PC-9 (cell line): ENCODE measurements at regions not wholly inside any gene's neighbourhood (a gene's known extent, or its start where the extent isn't known, plus 50 kb on each side); places are given as distances from the start of the nearest gene placed in this dataset.

ENCODE experiments used
- BruUV-seq: library from RNA; stranded (reverse); fragments of 400-500 nt; replicated peaks from 2 replicates; lab custom pipeline; 2021; lab: Mats Ljungman, UMichigan
- CTCF ChIA-PET: fragments of 300-600 bp; sonication (Branson Sonifier 250); formaldehyde crosslinking; loops from one replicate; lab custom pipeline; 2022; ENCODE audit warnings: antibody characterized with exemption; lab: Charles Lee
- POLR2A ChIA-PET: fragments of 300-600 bp; sonication (Branson Sonifier 250); formaldehyde crosslinking; loops from one replicate; lab custom pipeline; 2022; ENCODE audit warnings: antibody characterized with exemption; ENCODE audit not compliant: unreplicated experiment; lab: Charles Lee
- DNase-seq, 2 experiments: peaks; one replicate each; pipeline versions ENCODE4 v3.0.0 to v3.0.0-alpha.2; 2015 to 2022; ENCODE audit warnings: mixed read lengths in 1 of 2
- H2AFZ ChIP-seq: fragments of 200-600 bp; sonication (generic); 2 replicates; pipeline ENCODE4 v1.8.1; 2017; ENCODE audit warnings: antibody characterized with exemption
- H3F3A ChIP-seq: fragments of 200-600 bp; sonication (generic); 2 replicates; pipeline ENCODE4 v1.8.1; 2017; ENCODE audit warnings: antibody characterized with exemption, mild to moderate bottlenecking, low read depth; ENCODE audit not compliant: insufficient read depth
- H3K27ac ChIP-seq: fragments of 200-600 bp; sonication (generic); 2 replicates; pipeline ENCODE4 v1.6.1; 2016; ENCODE audit warnings: mixed run types
- H3K27me3 ChIP-seq: fragments of 200-600 bp; sonication (generic); 2 replicates; pipeline ENCODE4 v1.6.1; 2016; ENCODE audit warnings: low read depth, mixed run types; ENCODE audit not compliant: insufficient read depth
- H3K36me3 ChIP-seq: fragments of 200-600 bp; sonication (generic); 2 replicates; pipeline ENCODE4 v1.6.1; 2016; ENCODE audit warnings: low read depth, mixed run types
- H3K4me1 ChIP-seq: fragments of 200-600 bp; sonication (generic); replicated peaks from 2 replicates; pipeline ENCODE4 v1.6.1; 2016; ENCODE audit warnings: mixed run types; ENCODE audit not compliant: insufficient read depth
- H3K4me2 ChIP-seq: fragments of 200-600 bp; sonication (generic); 2 replicates; pipeline ENCODE4 v1.6.1; 2017; ENCODE audit warnings: mixed run types
- H3K4me3 ChIP-seq: fragments of 200-600 bp; sonication (generic); 2 replicates; pipeline ENCODE4 v1.6.1; 2016; ENCODE audit warnings: mixed run types
- H3K79me2 ChIP-seq: fragments of 200-600 bp; sonication (generic); 2 replicates; pipeline ENCODE4 v1.6.1; 2017; ENCODE audit warnings: low read depth, mixed run types
- H3K9me2 ChIP-seq: fragments of 200-600 bp; sonication (generic); 2 replicates; pipeline ENCODE4 v1.8.1; 2017; ENCODE audit warnings: mild to moderate bottlenecking; ENCODE audit not compliant: insufficient read depth
- H3K9me3 ChIP-seq: fragments of 200-600 bp; sonication (generic); 2 replicates; pipeline ENCODE4 v1.8.1; 2016; ENCODE audit warnings: low read depth; ENCODE audit not compliant: insufficient read depth
- H4K20me1 ChIP-seq: fragments of 200-600 bp; sonication (generic); 2 replicates; pipeline ENCODE4 v1.8.1; 2017; ENCODE audit not compliant: insufficient read depth
- EZH2 ChIP-seq: fragments of 200-600 bp; sonication (generic); IDR thresholded peaks from 2 replicates; pipeline ENCODE4 v1.8.0; 2017; ENCODE audit warnings: antibody characterized with exemption, low read depth
- intact Hi-C: fragments of 100-400 bp; cut with micrococcal nuclease; formaldehyde crosslinking; loops from one replicate; pipeline ENCODE4 v1.10.0; 2022; ENCODE audit not compliant: unreplicated experiment
- TF ChIP-seq, protein P1 (sequence below): fragments of 200-600 bp; sonication (generic); conservative IDR thresholded peaks from 2 replicates; pipeline ENCODE4 v1.6.1; 2017; ENCODE audit warnings: mixed run types, antibody characterized with exemption, mild to moderate bottlenecking, moderate library complexity

DNA sequence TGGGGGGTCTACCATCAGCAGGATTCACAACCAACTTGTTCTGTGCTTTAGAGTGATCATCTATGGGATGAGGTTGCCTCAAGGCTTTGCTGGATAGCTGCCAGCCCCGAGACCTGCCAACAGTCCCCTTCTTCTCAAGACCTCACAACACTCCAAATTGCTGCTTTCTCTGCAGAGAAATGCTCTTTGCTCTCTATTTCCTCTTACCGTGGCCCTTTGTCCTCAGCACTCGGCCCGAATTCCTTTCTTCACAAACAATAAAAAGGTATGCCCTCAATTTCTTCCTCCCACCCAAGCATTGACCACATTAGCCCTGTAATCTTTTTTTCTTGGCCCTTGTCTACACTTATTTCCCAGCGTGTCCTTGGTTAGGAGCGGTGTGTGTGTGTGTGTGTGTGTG is 147.4 kb upstream of the SNX19 start:
- no peaks in the 10 kb centered on the region for H3K4me1 ChIP-seq
- intact Hi-C loops = loop anchor here (1.0 to 2.0 kb wide), 3 partner anchors 38 to 611 kb away; no protein-coding TSS in a partner anchor
- no peak overlapping the region for H3K4me3 ChIP-seq
- H2AFZ ChIP-seq = 0 out of 2 replicates have a peak overlapping the region, but pooled peaks have one; percentile 26
- no peaks in the 10 kb centered on the region for H3F3A ChIP-seq
- POLR2A ChIA-PET = no interaction called here
- H3K36me3 ChIP-seq = no peaks in the 10 kb centered on the region
- no peaks in the 10 kb centered on the region for H3K9me2 ChIP-seq
- DNase-seq = no peak
- BruUV-seq = no TSS peak
- no peaks in the 10 kb centered on the region for H4K20me1 ChIP-seq
- H3K79me2 ChIP-seq = no peaks in the 10 kb centered on the region
- no peak overlapping the region for H3K4me2 ChIP-seq
- H3K27me3 ChIP-seq = peaks cover 96% of the 10 kb centered on the region
- no peak for TF ChIP-seq EZH2
- TF ChIP-seq, protein P1, sequence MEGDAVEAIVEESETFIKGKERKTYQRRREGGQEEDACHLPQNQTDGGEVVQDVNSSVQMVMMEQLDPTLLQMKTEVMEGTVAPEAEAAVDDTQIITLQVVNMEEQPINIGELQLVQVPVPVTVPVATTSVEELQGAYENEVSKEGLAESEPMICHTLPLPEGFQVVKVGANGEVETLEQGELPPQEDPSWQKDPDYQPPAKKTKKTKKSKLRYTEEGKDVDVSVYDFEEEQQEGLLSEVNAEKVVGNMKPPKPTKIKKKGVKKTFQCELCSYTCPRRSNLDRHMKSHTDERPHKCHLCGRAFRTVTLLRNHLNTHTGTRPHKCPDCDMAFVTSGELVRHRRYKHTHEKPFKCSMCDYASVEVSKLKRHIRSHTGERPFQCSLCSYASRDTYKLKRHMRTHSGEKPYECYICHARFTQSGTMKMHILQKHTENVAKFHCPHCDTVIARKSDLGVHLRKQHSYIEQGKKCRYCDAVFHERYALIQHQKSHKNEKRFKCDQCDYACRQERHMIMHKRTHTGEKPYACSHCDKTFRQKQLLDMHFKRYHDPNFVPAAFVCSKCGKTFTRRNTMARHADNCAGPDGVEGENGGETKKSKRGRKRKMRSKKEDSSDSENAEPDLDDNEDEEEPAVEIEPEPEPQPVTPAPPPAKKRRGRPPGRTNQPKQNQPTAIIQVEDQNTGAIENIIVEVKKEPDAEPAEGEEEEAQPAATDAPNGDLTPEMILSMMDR = no peak
- CTCF ChIA-PET = no interaction called here
- no peaks in the 10 kb centered on the region for H3K9me3 ChIP-seq
- H3K27ac ChIP-seq = no peak overlapping the region

DNA sequence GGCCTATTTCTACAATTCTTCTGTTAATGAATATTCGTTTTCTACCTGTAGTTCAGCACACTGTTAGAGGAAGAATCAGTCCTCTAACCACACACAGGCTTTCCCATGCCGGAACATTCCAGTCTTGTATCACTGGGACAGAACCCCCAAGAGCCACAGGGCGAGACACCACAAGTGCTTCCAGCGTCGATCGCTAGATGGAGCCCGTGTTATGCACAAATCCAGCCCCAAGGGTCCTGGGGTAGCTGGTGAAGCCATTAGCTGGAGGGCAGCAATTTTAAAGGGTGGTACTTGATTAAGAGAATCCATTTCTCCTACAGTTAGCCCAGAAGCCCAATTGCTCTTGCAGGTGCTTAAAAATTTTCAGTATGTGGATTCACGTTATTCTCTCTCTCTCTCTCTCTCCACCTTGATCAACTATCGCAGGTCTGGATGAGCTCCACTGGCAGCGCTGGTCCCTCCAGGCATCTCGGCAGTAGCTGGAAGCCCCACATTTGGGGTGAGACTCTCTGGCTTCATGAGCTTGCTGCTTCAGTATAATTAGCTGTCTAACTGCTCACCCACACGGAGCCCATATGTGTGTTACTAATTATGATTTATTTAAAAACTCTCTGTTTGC is 148.2 kb upstream of the SNX19 start:
- no peaks in the 10 kb centered on the region for H3K36me3 ChIP-seq
- H3F3A ChIP-seq = no peaks in the 10 kb centered on the region
- H3K9me2 ChIP-seq = no peaks in the 10 kb centered on the region
- POLR2A ChIA-PET = no interaction called here
- no peaks in the 10 kb centered on the region for H3K4me1 ChIP-seq
- peaks cover 94% of the 10 kb centered on the region for H3K27me3 ChIP-seq
- intact Hi-C loops = loop anchor here (1.0 to 2.0 kb wide), 3 partner anchors 39 to 610 kb away; no protein-coding TSS in a partner anchor
- no peak overlapping the region for H3K27ac ChIP-seq
- no peaks in the 10 kb centered on the region for H4K20me1 ChIP-seq
- H3K9me3 ChIP-seq = no peaks in the 10 kb centered on the region
- H3K4me2 ChIP-seq = no peak overlapping the region
- TF ChIP-seq, protein P1 = peak; percentile 85
- no peak for TF ChIP-seq EZH2
- no TSS peak for BruUV-seq
- no peaks in the 10 kb centered on the region for H3K79me2 ChIP-seq
- H2AFZ ChIP-seq = 0 out of 2 replicates have a peak overlapping the region, but pooled peaks have one; percentile 26
- CTCF ChIA-PET = interaction anchor here (0.6 to 1.2 kb wide), 3 partner anchors 31 to 610 kb away, joined by 3 to 4 read pairs (median 3); no protein-coding TSS in a partner anchor
- peak in 1 of 2 experiments; percentile 39 for DNase-seq
- no peak overlapping the region for H3K4me3 ChIP-seq

DNA sequence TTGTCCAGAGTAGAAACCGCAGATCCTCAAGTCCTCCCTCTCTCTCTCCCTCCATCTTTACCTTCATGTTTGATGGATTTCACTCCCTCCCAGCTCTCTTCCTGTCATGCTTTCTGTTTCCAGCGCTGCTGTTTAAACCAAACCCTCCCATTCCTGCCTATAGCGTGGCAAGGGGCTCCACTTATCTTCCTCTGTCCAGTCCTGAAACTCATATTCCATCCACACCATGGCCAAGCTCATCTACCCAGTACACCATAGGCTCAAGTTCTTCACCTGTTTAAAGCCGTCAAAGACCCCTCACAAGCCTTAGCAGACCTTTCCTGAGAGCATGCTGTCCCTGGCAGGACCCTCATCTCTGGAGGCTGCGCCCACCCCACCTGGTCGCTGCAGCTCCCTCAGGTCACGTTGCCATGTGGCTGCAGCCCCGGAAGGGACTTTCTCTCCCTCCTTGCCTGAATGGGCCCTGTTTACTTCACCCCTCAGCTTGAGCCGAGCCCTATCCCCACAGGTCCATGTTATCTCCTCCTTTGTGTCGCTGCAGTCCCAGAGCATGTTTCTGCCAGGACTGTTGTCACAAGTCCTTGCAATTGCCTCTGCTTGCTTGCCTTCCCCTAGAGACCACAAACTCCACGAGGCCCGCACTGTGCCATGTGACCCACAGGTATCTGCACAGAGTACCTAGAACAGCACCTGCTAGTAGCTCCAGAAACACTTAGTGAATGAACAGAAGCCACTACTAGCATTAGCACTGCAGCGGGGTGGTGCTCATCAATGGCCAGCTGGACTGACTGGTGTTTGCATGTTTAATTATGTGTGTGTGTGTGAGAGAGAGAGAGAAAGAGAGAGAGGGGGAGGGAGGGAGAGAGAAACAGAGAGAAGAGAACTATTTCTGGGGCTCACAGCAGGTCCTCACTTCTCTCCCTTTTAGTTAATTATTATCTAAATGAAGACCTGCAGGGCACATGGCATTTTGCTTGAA is 149.4 kb upstream of the SNX19 start:
- POLR2A ChIA-PET = no interaction called here
- CTCF ChIA-PET = no interaction called here
- H3K4me3 ChIP-seq = no peak overlapping the region
- no peak overlapping the region for H2AFZ ChIP-seq
- no peaks in the 10 kb centered on the region for H3K36me3 ChIP-seq
- H3K4me2 ChIP-seq = no peak overlapping the region
- H4K20me1 ChIP-seq = no peaks in the 10 kb centered on the region
- peaks cover 94% of the 10 kb centered on the region for H3K27me3 ChIP-seq
- H3K9me2 ChIP-seq = no peaks in the 10 kb centered on the region
- no peaks in the 10 kb centered on the region for H3F3A ChIP-seq
- DNase-seq = no peak
- H3K79me2 ChIP-seq = no peaks in the 10 kb centered on the region
- no TSS peak for BruUV-seq
- no peaks in the 10 kb centered on the region for H3K4me1 ChIP-seq
- intact Hi-C loops = loop anchor here (2.0 kb wide), 1 partner anchor 609 kb away; no protein-coding TSS in a partner anchor
- TF ChIP-seq EZH2 = no peak
- TF ChIP-seq, protein P1 = no peak
- H3K27ac ChIP-seq = no peak overlapping the region
- H3K9me3 ChIP-seq = no peaks in the 10 kb centered on the region
